Activated CD4-positive, alpha-beta memory T cell treated with anti-CD3 and anti-CD28 coated beads for 36 hours (primary cell): ENCODE measurements at regions not wholly inside any gene's neighbourhood (a gene's known extent, or its start where the extent isn't known, plus 50 kb on each side); places are given as distances from the start of the nearest gene placed in this dataset.

Experiments used
- CTCF ChIA-PET: fragments of 350-600 bp; sonication (Branson Sonifier 250); formaldehyde crosslinking; loops from one replicate; lab custom pipeline; 2021; ENCODE audit warnings: antibody characterized with exemption, inconsistent platforms; lab: Charles Lee
- POLR2A ChIA-PET: fragments of 350-600 bp; sonication (Branson Sonifier 250); formaldehyde crosslinking; loops from one replicate; lab custom pipeline; 2021; ENCODE audit warnings: antibody characterized with exemption; lab: Charles Lee
- DNase-seq: peaks from one replicate; pipeline ENCODE4 v3.0.0-alpha.2; 2020
- H3K27ac Mint-ChIP-seq: one replicate; pipeline ENCODE4 v1.8.0; 2021; ENCODE audit warnings: mixed read lengths
- H3K27me3 Mint-ChIP-seq: one replicate; pipeline ENCODE4 v1.8.0; 2021; ENCODE audit warnings: mixed read lengths
- H3K36me3 Mint-ChIP-seq: one replicate; pipeline ENCODE4 v1.8.0; 2021; ENCODE audit warnings: mixed read lengths
- H3K4me1 Mint-ChIP-seq: one replicate; pipeline ENCODE4 v1.8.0; 2021; ENCODE audit warnings: low read depth, mixed read lengths
- H3K4me3 Mint-ChIP-seq: one replicate; pipeline ENCODE4 v1.8.0; 2021; ENCODE audit warnings: mild to moderate bottlenecking, mixed read lengths
- H3K9me3 Mint-ChIP-seq: one replicate; pipeline ENCODE4 v1.8.0; 2021; ENCODE audit warnings: mixed read lengths
- intact Hi-C: fragments of 100-400 bp; cut with micrococcal nuclease; formaldehyde crosslinking; loops from one replicate; pipeline ENCODE4 v1.15.1; 2023

DNA sequence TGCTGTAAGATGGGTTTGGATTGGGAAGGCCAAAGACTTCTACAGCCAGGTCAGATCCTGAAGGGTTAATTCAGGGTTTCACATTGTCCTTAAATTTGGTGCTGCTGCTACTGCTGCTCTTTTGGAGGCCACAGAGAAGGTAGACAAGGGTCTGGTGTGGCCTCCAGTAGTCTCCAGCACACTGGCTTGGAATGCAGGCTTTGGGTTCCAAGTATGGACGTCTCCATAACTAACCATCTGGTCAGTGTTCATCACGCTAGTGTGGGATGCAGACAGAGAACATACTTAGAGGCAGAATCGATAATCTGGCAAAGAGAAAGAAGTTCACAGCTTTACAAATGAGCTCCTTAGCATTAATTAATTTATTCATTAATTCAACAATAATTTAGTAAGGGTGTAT is 154.1 kb downstream of the ZBTB18 start:
- DNase-seq = no peak
- intact Hi-C loops = no loop called here
- CTCF ChIA-PET = no interaction called here
- H3K27me3 Mint-ChIP-seq = peaks cover 3% of the 10 kb centered on the region
- H3K36me3 Mint-ChIP-seq = no peaks in the 10 kb centered on the region
- H3K4me3 Mint-ChIP-seq = no peak overlapping the region
- POLR2A ChIA-PET = no interaction called here
- no peaks in the 10 kb centered on the region for H3K4me1 Mint-ChIP-seq
- H3K27ac Mint-ChIP-seq = no peak overlapping the region
- H3K9me3 Mint-ChIP-seq = no peaks in the 10 kb centered on the region

DNA sequence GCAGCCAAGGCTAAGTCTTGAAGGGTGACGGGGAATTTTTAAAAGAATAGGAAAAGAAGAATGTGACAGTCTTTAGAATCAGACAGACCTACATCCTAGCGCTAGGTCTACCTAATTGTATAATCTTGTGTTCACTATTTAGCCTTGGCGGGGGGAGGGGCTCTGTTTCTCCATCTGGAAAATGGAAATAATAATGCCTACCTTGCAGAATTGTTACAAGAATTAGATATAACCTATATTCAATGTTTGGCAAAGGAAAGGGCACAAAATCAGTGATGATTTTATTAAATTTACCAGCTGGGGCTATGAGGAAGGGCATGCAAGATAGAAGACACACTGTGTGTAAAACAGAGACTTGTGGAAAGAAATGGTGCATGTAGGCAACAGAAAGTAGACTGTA is 154.8 kb downstream of the ZBTB18 start:
- Mint-ChIP-seq H3K27ac (no peak overlapping the region), H3K36me3 (no peaks in the 10 kb centered on the region), H3K4me3 (no peak overlapping the region), H3K4me1 (no peaks in the 10 kb centered on the region), H3K27me3 (peaks cover 3% of the 10 kb centered on the region), H3K9me3 (no peaks in the 10 kb centered on the region)
- DNase-seq = no peak
- ChIA-PET POLR2A (no interaction called here), CTCF (no interaction called here)
- intact Hi-C loops = no loop called here

DNA sequence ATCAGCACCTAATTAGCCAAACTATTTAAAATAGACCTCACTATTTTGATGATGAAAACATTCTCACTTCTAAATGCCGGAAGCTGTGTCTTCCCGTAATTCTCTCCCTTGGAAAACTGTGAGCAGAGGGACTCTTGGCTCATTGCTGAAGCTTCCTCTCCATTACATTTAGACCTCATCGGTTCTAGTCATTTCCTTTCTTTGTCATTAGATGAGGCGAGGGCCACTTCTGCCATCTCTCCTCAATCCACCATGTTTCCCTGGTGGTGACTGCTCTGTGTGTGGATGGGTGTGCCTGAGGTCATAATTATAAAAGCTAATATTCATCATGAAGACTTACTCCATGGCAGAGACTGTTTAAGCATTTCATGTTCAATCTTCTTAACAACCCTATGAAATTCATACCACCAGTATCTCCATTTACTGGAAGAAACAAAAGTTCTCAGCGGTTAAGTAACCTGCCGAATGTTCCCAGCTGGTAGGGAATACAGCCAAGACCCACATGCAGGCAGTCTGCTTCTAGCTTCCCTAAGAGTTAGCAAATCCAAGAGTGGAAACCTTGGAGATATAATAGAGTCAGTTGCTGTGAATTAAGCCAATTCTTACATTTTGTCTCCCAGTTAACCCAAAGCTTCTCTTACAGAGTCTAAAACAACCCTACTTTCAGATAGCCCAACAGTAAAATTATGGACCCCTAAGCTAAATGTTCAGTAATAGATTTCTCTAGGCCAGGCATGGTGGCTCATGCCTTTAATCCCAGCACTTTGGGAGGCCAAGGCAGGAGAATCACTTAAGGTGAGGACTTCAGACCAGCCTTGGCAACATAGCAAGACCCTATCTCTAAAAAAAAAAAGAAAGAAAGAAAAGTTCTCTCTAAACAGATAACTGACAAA is 156.2 kb downstream of the ZBTB18 start:
- no peak overlapping the region for H3K27ac Mint-ChIP-seq
- CTCF ChIA-PET = no interaction called here

DNA sequence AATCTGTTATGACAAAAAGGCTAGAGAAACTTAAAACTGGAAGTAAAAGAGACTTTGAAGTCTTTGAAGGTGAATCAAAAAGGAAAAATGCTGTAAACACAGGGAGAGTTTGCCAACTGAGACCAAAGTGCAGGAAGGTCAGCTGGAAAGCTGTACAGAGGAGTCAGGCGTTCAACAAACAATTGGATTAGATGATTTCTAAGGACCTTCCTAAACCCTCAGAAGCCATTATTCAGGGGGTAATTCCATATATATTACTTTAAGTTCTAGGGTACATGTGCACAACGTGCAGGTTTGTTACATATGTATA is 156.8 kb downstream of the ZBTB18 start:
- Mint-ChIP-seq H3K4me1 (no peaks in the 10 kb centered on the region), H3K27ac (no peak overlapping the region), H3K9me3 (no peaks in the 10 kb centered on the region), H3K36me3 (no peaks in the 10 kb centered on the region), H3K27me3 (peaks cover 3% of the 10 kb centered on the region), H3K4me3 (no peak overlapping the region)
- POLR2A ChIA-PET = no interaction called here
- no peak for DNase-seq
- intact Hi-C loops = no loop called here
- CTCF ChIA-PET = no interaction called here

More for the DNA sequence above, 156.2 kb downstream of the ZBTB18 start:
- H3K4me1 Mint-ChIP-seq = no peaks in the 10 kb centered on the region
- peaks cover 3% of the 10 kb centered on the region for H3K27me3 Mint-ChIP-seq
- no peak for DNase-seq
- H3K36me3 Mint-ChIP-seq = no peaks in the 10 kb centered on the region
- intact Hi-C loops = no loop called here
- POLR2A ChIA-PET = no interaction called here
- no peak overlapping the region for H3K4me3 Mint-ChIP-seq
- no peaks in the 10 kb centered on the region for H3K9me3 Mint-ChIP-seq

DNA sequence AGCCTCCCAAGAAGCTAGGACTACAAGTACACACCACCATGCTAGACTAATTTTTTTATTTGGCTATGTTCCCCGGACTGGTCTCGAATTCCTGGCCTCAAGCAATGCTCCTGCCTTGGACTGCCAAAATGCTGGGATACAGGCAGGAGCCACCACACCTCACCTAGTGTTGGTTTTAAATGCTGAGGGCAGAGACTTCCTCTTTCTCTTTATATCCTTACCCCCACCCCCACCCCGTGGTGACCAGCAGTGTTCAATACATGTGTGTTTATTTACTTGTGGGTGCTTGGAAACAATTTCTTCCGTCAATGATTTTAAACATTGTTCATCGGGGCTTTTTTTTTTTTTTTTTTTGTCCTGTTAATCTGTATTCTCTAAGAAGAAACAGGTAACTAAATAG is 158.9 kb downstream of the ZBTB18 start:
- Mint-ChIP-seq H3K4me3 (no peak overlapping the region), H3K27me3 (peaks cover 3% of the 10 kb centered on the region), H3K27ac (no peak overlapping the region), H3K4me1 (no peaks in the 10 kb centered on the region), H3K9me3 (no peaks in the 10 kb centered on the region), H3K36me3 (no peaks in the 10 kb centered on the region)
- intact Hi-C loops = no loop called here
- DNase-seq = no peak
- ChIA-PET CTCF (interaction anchor here (0.6 kb wide), 2 partner anchors 90 to 465 kb away, joined by 3 read pairs; no protein-coding TSS in a partner anchor), POLR2A (no interaction called here)

DNA sequence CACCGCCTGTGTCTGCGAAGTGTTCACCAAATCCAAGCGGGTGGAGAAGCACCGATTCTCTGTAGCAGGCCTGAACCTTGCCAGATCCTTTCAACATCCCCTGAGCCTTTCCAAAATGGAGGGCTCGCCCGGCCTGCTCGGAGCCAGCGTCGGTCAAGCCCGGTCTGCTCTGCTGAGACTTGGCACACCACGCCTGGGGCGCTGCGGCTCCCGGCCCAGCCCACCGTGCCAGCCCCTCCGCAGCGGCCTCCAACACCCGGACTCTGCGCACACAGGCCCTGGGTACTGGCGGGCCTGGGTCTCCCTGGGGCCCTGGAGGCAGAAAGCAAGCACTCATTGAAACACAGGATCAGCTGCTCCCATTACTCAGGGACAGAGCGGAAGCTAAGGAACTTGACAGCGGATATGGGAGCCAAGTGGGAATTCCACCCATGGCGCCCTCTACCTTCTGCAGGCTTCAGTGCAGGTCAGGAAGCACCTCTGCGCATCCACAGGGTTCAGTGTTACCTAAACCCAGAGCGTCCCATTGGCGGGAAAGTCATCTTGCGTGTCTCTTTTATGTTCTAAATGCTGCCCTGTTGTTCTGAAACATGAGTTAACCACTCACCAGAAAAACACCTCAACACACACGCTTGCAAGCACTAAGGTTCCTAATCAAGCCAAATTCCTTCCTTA is 159.9 kb downstream of the ZBTB18 start:
- CTCF ChIA-PET = no interaction called here

DNA sequence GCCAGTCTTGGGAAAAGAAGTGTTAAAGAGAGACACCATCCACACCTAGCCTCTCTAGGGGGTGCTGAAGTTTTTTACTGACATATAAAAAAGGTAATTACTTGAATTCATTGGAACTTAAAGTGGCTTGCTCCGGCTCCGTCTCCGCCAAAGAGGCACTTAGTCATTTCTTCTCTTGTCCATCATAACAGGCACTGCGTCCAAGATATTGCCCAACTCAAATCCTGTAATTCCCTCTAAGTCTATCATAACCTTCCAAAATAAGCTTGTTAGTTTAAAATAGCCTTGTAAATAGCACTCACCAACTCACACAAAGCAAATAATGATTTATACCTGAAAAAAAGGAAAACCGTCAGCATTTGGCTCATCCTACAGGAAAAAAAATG is 160.5 kb downstream of the ZBTB18 start:
- no peaks in the 10 kb centered on the region for H3K4me1 Mint-ChIP-seq
- intact Hi-C loops = no loop called here
- CTCF ChIA-PET = no interaction called here
- no peak overlapping the region for H3K27ac Mint-ChIP-seq
- DNase-seq = no peak
- no peaks in the 10 kb centered on the region for H3K36me3 Mint-ChIP-seq
- POLR2A ChIA-PET = no interaction called here
- peaks cover 3% of the 10 kb centered on the region for H3K27me3 Mint-ChIP-seq
- no peaks in the 10 kb centered on the region for H3K9me3 Mint-ChIP-seq
- H3K4me3 Mint-ChIP-seq = no peak overlapping the region

More for the DNA sequence above, 159.9 kb downstream of the ZBTB18 start:
- H3K4me3 Mint-ChIP-seq = no peak overlapping the region
- no peaks in the 10 kb centered on the region for H3K36me3 Mint-ChIP-seq
- no peak for DNase-seq
- H3K9me3 Mint-ChIP-seq = no peaks in the 10 kb centered on the region
- H3K4me1 Mint-ChIP-seq = no peaks in the 10 kb centered on the region
- H3K27ac Mint-ChIP-seq = no peak overlapping the region
- peaks cover 3% of the 10 kb centered on the region for H3K27me3 Mint-ChIP-seq
- POLR2A ChIA-PET = no interaction called here
- intact Hi-C loops = no loop called here

DNA sequence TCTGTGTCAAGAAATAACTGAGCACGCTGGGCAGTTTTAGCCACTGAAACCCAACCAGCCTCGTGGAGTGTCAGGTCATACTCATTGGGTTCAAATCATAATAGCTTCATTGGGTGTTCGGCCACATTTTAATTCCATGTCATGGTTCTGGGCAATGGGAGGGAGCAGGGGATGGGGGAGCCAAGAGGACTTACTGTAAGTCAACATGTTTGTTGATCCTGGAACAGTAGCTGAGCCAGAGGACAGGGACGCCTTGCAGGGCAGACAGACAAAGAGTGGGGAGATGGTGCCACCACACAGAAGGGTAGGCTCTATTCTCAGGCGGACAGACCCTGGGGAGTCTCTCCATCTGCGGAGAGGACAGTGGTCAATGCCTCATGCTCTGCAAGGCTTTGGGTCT is 161.1 kb downstream of the ZBTB18 start:
- CTCF ChIA-PET = no interaction called here
- DNase-seq = no peak
- intact Hi-C loops = no loop called here
- peaks cover 7% of the 10 kb centered on the region for H3K27me3 Mint-ChIP-seq
- no peaks in the 10 kb centered on the region for H3K4me1 Mint-ChIP-seq
- no peak overlapping the region for H3K27ac Mint-ChIP-seq
- H3K4me3 Mint-ChIP-seq = no peak overlapping the region
- POLR2A ChIA-PET = no interaction called here
- H3K9me3 Mint-ChIP-seq = no peaks in the 10 kb centered on the region
- no peaks in the 10 kb centered on the region for H3K36me3 Mint-ChIP-seq

DNA sequence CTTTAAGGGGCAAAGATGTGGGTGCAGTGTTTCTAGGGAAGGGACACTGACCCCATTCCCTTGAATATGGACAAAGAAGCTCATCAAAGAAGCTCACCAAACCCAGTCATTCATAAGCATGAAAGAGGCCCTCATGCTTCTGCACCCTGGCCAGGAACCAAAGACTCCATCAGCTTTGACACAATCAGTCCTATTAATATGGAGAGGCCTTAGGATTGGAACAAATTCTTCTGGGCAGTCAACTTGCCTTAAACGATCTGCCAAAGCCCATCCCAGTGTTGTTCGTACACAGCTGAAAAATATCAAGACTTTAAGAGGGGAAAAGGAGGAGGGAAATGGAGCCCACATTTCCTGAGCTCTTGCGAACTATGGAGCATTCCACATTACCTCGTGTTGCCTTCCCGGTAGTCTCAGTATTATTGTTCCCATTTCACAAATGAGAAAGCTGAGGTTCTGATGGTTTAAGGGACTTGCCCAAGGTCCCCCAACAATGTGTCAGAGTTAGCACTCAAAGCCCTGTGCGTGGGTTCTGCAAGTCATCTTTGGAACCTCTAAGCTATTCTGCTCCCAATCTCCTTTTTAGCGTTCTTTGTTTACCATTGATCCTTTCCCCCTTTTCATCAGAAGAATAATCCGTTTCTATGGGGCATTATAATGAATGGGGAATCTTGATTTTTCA is 161.9 kb downstream of the ZBTB18 start:
- Mint-ChIP-seq H3K27me3 (peaks cover 7% of the 10 kb centered on the region), H3K9me3 (no peaks in the 10 kb centered on the region), H3K4me3 (no peak overlapping the region), H3K27ac (no peak overlapping the region), H3K36me3 (no peaks in the 10 kb centered on the region), H3K4me1 (no peaks in the 10 kb centered on the region)
- intact Hi-C loops = no loop called here
- ChIA-PET CTCF (no interaction called here), POLR2A (no interaction called here)
- DNase-seq = no peak

DNA sequence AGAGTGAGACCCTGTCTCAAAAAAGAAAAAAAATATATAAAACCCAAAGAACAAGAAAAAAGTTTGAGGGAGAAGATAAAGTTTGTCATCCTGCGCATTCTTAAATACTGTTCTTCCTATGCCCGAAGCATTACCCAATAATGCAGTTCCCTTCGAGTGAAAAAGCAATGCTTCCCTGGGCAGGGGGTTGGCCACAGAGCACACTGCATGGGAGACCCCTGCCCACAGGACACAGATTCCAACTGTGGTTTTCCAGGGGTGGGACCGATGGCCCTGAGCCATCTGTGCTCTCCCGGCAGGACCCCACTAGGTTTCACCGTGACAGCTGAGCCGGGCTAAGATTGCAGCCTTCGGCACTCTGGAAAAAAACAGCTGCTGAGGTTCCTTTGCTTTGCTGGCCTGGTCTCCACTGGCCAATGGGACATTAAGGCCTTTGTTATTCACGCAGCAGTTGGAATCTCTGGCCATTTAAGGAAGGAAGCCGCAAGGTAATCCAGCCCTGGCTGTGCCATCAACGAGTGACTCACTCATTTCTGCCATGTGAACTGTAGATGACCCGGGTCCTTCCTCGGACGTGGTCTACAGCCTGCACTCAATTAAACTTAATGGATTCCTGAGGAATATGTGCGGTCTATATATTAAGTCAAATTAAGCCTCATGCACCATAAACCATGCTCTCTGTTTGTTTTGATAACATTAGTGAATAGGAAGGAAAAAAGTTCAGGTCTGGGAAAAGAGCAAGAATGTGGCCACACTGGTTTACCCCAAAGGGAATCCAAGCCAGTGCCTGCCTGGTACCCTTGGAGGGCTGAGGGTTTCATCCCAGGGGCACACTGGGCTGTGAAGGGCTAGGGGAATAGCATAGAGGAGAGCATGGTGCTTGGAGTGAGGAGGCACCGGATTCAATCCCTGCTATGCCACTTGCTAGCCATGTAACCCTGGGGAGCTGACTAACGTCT is 163.2 kb downstream of the ZBTB18 start:
- H3K27ac Mint-ChIP-seq = no peak overlapping the region
- peaks cover 3% of the 10 kb centered on the region for H3K27me3 Mint-ChIP-seq

DNA sequence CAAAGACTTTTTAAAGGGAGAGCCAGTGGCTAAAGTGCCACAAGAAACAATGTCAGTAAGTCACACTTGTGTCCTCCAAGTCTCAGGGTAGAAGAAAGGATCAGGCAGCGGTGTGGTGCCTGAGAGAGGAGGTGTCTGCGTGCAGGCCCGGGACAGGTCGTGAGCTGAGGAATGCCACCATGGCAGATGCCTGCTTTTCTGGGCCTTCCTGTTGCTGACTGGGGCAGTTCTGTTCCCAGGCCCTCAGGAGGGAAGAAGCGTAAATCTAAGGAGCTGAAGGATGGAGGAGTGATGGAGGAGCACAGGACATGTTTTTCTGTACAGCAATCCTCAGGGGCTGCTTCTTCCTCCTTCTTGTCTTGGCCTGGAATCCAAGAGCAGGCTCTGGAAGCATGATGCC is 165.8 kb downstream of the ZBTB18 start:
- intact Hi-C loops = no loop called here
- Mint-ChIP-seq H3K4me3 (no peak overlapping the region), H3K4me1 (no peaks in the 10 kb centered on the region), H3K27ac (no peak overlapping the region), H3K36me3 (no peaks in the 10 kb centered on the region), H3K27me3 (peaks cover 3% of the 10 kb centered on the region), H3K9me3 (no peaks in the 10 kb centered on the region)
- ChIA-PET CTCF (no interaction called here), POLR2A (no interaction called here)
- DNase-seq = no peak

More for the DNA sequence above, 163.2 kb downstream of the ZBTB18 start:
- Mint-ChIP-seq H3K4me1 (no peaks in the 10 kb centered on the region), H3K9me3 (no peaks in the 10 kb centered on the region), H3K4me3 (no peak overlapping the region), H3K36me3 (no peaks in the 10 kb centered on the region)
- no peak for DNase-seq
- intact Hi-C loops = no loop called here
- CTCF ChIA-PET = no interaction called here
- POLR2A ChIA-PET = no interaction called here

DNA sequence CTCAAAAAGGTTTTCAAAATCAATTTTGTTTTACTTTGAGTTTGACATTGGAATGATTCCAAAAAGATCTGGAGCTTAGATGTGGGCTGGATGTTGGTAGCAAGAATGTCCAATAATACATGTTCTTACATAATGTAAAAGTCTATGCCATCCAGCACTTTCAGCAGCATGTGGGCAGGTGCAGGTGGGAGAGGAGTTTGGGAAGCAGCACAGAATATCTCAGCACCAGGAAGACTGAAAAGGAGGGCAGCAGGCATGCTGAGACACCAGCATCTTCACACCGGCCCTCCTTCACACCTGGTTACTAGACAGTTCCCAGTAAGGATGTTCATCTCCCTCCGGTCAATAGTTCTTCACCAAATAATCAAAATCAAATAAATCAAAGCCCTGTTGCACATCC is 166.6 kb downstream of the ZBTB18 start:
- Mint-ChIP-seq H3K27ac (no peak overlapping the region), H3K36me3 (no peaks in the 10 kb centered on the region), H3K27me3 (peaks cover 3% of the 10 kb centered on the region), H3K4me1 (no peaks in the 10 kb centered on the region), H3K9me3 (no peaks in the 10 kb centered on the region), H3K4me3 (no peak overlapping the region)
- no peak for DNase-seq
- intact Hi-C loops = no loop called here
- POLR2A ChIA-PET = no interaction called here
- CTCF ChIA-PET = no interaction called here
